ENCODE measurements at regions not wholly inside any gene's neighbourhood (a gene's known extent, or its start where the extent isn't known, plus 50 kb on each side); places are given as distances from the start of the nearest gene placed in this dataset.

DNA sequence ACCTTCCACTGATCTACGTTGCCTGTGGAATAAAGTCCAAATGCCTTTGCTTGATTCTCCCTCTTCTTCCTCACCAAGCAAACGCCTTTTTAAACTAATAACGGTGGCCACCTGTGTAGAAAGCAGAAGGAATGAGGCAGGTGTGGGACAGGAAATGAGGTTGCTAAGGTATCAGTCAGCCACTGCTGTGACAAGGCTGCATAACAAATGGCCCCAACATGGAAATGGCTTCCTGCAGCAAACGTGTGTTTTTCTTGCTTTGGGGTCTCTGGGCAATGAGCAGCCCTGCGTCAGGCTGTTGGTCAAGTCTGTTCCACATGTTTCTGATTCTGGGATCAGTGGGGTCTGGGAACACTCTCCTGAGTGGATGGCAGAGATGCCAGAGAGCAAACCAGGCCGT is 56.0 kb upstream of the EN2 start:
- no peak for TF ChIP-seq POLR2AphosphoS5 (IDR thresholded peaks at IDR 0.05; ENCODE audit: low read depth, low read length)
- no peak for TF ChIP-seq TAF1 (IDR thresholded peaks at IDR 0.05; ENCODE audit: low read depth, low read length)
- no peak for TF ChIP-seq PAX5 (IDR thresholded peaks at IDR 0.05; ENCODE audit: insufficient read depth, low read length, severe bottlenecking)
- TF ChIP-seq POLR2A (IDR thresholded peaks at IDR 0.05; ENCODE audit: low read depth, low read length): no peak
- no peak for TF ChIP-seq SPI1 (IDR thresholded peaks at IDR 0.05; ENCODE audit: low read depth, low read length)
